Left ventricle myocardium superior (tissue), 1 donor: ENCODE measurements at regions not wholly inside any gene's neighbourhood (a gene's known extent, or its start where the extent isn't known, plus 50 kb on each side); places are given as distances from the start of the nearest gene placed in this dataset.
"Not testable (repeated sequence)": the region's sequence is repeated elsewhere in the genome, so short reads cannot be mapped to it uniquely, and the experiment has no call there.

Experiments
- ATAC-seq: fragments of 200-7000 bp; cut with Tn5 transposase; one replicate; pipeline ENCODE4 v1.9.1; 2020; ENCODE audit warnings: mild to moderate bottlenecking, moderate library complexity
- DNase-seq: peaks from one replicate; pipeline ENCODE4 v3.0.0-alpha.2; 2020
- intact Hi-C: fragments of 100-400 bp; cut with micrococcal nuclease; formaldehyde crosslinking; loops from one replicate; pipeline ENCODE4 v1.11.0; 2022
- donor health status: DM: no; HTN: yes; CAD: no; lungs with severe emphysema.

- intact Hi-C loops: no loop called here
- no peak for ATAC-seq
- DNase-seq: no peak
Measured at GRCh38 chr1:209183195-209183594, 400.3 kb upstream of the CAMK1G start.

GRCh38 chr1:209187589-209187988 lies 395.9 kb upstream of the CAMK1G start:
- ATAC-seq (no peak), DNase-seq (no peak)
- intact Hi-C loops: no loop called here

- ATAC-seq (peak; percentile 40), DNase-seq (no peak)
- intact Hi-C loops: no loop called here
Measured at GRCh38 chr1:209190591-209191261, 392.8 kb upstream of the CAMK1G start.

- DNase-seq (no peak), ATAC-seq (no peak)
- intact Hi-C loops: no loop called here
Measured at GRCh38 chr1:209191262-209191634, 392.3 kb upstream of the CAMK1G start.

- no peak for DNase-seq
- intact Hi-C loops: no loop called here
Measured at GRCh38 chr1:209196140-209196539, 387.4 kb upstream of the CAMK1G start.

GRCh38 chr1:209198961-209199750 lies 384.4 kb upstream of the CAMK1G start:
- intact Hi-C loops: no loop called here
- ATAC-seq: no peak
- no peak for DNase-seq

More at GRCh38 chr1:209196140-209196539, 387.4 kb upstream of the CAMK1G start:
- ATAC-seq: no peak

- DNase-seq (no peak), ATAC-seq (no peak)
- intact Hi-C loops: no loop called here
Measured at GRCh38 chr1:209199822-209200221, 383.7 kb upstream of the CAMK1G start.

GRCh38 chr1:209202321-209202720 lies 381.2 kb upstream of the CAMK1G start:
- DNase-seq, ATAC-seq, intact Hi-C loops: not testable (repeated sequence)

- DNase-seq (no peak), ATAC-seq (no peak)
- intact Hi-C loops: no loop called here
Measured at GRCh38 chr1:209202830-209203532, 380.5 kb upstream of the CAMK1G start.

GRCh38 chr1:209203533-209203895 lies 380.0 kb upstream of the CAMK1G start:
- intact Hi-C loops: no loop called here
- ATAC-seq (no peak), DNase-seq (no peak)

- no peak for ATAC-seq
- intact Hi-C loops: no loop called here
- no peak for DNase-seq
Measured at GRCh38 chr1:209205039-209205438, 378.5 kb upstream of the CAMK1G start.

GRCh38 chr1:209207126-209207700 lies 376.3 kb upstream of the CAMK1G start:
- intact Hi-C loops: no loop called here
- ATAC-seq (peak; percentile 67), DNase-seq (peak; percentile 24)

GRCh38 chr1:209207701-209208286 lies 375.7 kb upstream of the CAMK1G start:
- intact Hi-C loops: no loop called here
- ATAC-seq: peak; percentile 98
- peak; percentile 77 for DNase-seq

- intact Hi-C loops: no loop called here
- no peak for DNase-seq
- no peak for ATAC-seq
Measured at GRCh38 chr1:209208648-209209047, 374.9 kb upstream of the CAMK1G start.

GRCh38 chr1:209213989-209214388 lies 369.5 kb upstream of the CAMK1G start:
- DNase-seq (no peak), ATAC-seq (no peak)
- intact Hi-C loops: no loop called here

GRCh38 chr1:209215826-209216225 lies 367.7 kb upstream of the CAMK1G start:
- no peak for DNase-seq
- peak; percentile 68 for ATAC-seq
- intact Hi-C loops: no loop called here

- ATAC-seq (no peak), DNase-seq (no peak)
- intact Hi-C loops: no loop called here
Measured at GRCh38 chr1:209218113-209218512, 365.4 kb upstream of the CAMK1G start.

GRCh38 chr1:209218981-209219380 lies 364.5 kb upstream of the CAMK1G start:
- DNase-seq: no peak
- no peak for ATAC-seq
- intact Hi-C loops: no loop called here

- peak; percentile 81 for ATAC-seq
- no peak for DNase-seq
Measured at GRCh38 chr1:209219791-209220524, 363.6 kb upstream of the CAMK1G start.

More at GRCh38 chr1:209219791-209220524, 363.6 kb upstream of the CAMK1G start:
- intact Hi-C loops: no loop called here
